ENCODE measurements at regions not wholly inside any gene's neighbourhood (a gene's known extent, or its start where the extent isn't known, plus 50 kb on each side); places are given as distances from the start of the nearest gene placed in this dataset.

- no peak for DNase-seq
Observed at GRCh38 chr6:3557336-3557735, 100.5 kb upstream of the SLC22A23 start.

GRCh38 chr6:3553254-3553653 is 96.4 kb upstream of the SLC22A23 start:
- no peak for DNase-seq

- no peak for DNase-seq
Observed at GRCh38 chr6:3551716-3552511, 95.1 kb upstream of the SLC22A23 start.

- no peak for DNase-seq
Observed at GRCh38 chr6:3549314-3549940, 92.6 kb upstream of the SLC22A23 start.

GRCh38 chr6:3546121-3546520 is 89.3 kb upstream of the SLC22A23 start:
- no peak for DNase-seq

GRCh38 chr6:3545156-3545555 is 88.3 kb upstream of the SLC22A23 start:
- DNase-seq = no peak

GRCh38 chr6:3542032-3542640 is 85.3 kb upstream of the SLC22A23 start:
- DNase-seq = no peak

GRCh38 chr6:3541006-3541585 is 84.2 kb upstream of the SLC22A23 start:
- DNase-seq = no peak

GRCh38 chr6:3540253-3540820 is 83.5 kb upstream of the SLC22A23 start:
- DNase-seq = no peak

- no peak for DNase-seq
Observed at GRCh38 chr6:3538536-3538935, 81.7 kb upstream of the SLC22A23 start.

- DNase-seq = no peak
Observed at GRCh38 chr6:3536901-3537300, 80.1 kb upstream of the SLC22A23 start.

GRCh38 chr6:3535776-3536435 is 79.1 kb upstream of the SLC22A23 start:
- no peak for DNase-seq

- DNase-seq = no peak
Observed at GRCh38 chr6:3535033-3535775, 78.4 kb upstream of the SLC22A23 start.

GRCh38 chr6:3534599-3534998 is 77.7 kb upstream of the SLC22A23 start:
- no peak for DNase-seq

GRCh38 chr6:3533981-3534380 is 77.1 kb upstream of the SLC22A23 start:
- no peak for DNase-seq

GRCh38 chr6:3532296-3532916 is 75.6 kb upstream of the SLC22A23 start:
- no peak for DNase-seq

GRCh38 chr6:3531481-3531880 is 74.6 kb upstream of the SLC22A23 start:
- DNase-seq = no peak

- no peak for DNase-seq
Observed at GRCh38 chr6:3530515-3530914, 73.7 kb upstream of the SLC22A23 start.

GRCh38 chr6:3529721-3530120 is 72.9 kb upstream of the SLC22A23 start:
- DNase-seq = no peak

GRCh38 chr6:3529232-3529631 is 72.4 kb upstream of the SLC22A23 start:
- DNase-seq = no peak

Data from anterior cingulate cortex (tissue), 58 donors.